ENCODE measurements at regions not wholly inside any gene's neighbourhood (a gene's known extent, or its start where the extent isn't known, plus 50 kb on each side); places are given as distances from the start of the nearest gene placed in this dataset.

GRCh38 chrX:40964008-40964407 is 121.2 kb upstream of the USP9X start:
- no peak overlapping the region for H4K8ac ChIP-seq (replicated peaks; ENCODE audit: insufficient read length, low read depth, low read length)
- Mint-ChIP-seq H3K27ac (peak overlapping the region in 1 of 3 experiments; percentile 53; a peak in 1 of 7 replicates), H3K4me3 (no peak overlapping the region), H3K9me3 (peaks cover 61 to 63% of the 10 kb centered on the region in 2 experiments), H3K4me1 (peaks cover 0 to 3% of the 10 kb centered on the region in 2 experiments; a peak in 1 of 4 replicates), H3K27me3 (ENCODE audit: low read depth) (no peaks in the 10 kb centered on the region), H3K36me3 (ENCODE audit: insufficient read depth in 1 of 3, low read depth in 3 of 3) (peaks cover 2 to 27% (median 23%) of the 10 kb centered on the region in 3 experiments)
- DNase-seq: no peak
- no peak overlapping the region for H3K4ac ChIP-seq (ENCODE audit: low read depth, low read length)
- H3K9me3 ChIP-seq (ENCODE audit: control insufficient read depth, low read depth, low read length): no peaks in the 10 kb centered on the region
- H3K9ac ChIP-seq (ENCODE audit: extremely low read depth, insufficient read length, low read length): no peak overlapping the region
- no peak overlapping the region for H2BK20ac ChIP-seq (ENCODE audit: low read depth, low read length, poor library complexity, severe bottlenecking)
- peak overlapping the region; percentile 72 for H2AK5ac ChIP-seq (ENCODE audit: insufficient read length, low read length)
- H2BK120ac ChIP-seq (ENCODE audit: low read depth, low read length, poor library complexity, severe bottlenecking): no peak overlapping the region
- no peak overlapping the region for H3K18ac ChIP-seq (ENCODE audit: insufficient read length, low read depth, low read length)
- H3K56ac ChIP-seq (ENCODE audit: insufficient read length, low read depth, low read length): no peak overlapping the region
- no peaks in the 10 kb centered on the region for H3K27me3 ChIP-seq (ENCODE audit: insufficient read depth, low read length)
- H3K4me2 ChIP-seq (ENCODE audit: insufficient read depth, insufficient read length, low read length): no peak overlapping the region
- H2BK12ac ChIP-seq (ENCODE audit: insufficient read length, low read depth, low read length): no peak overlapping the region
- no peak overlapping the region for H2BK15ac ChIP-seq (ENCODE audit: low read depth, low read length)
- TF ChIP-seq CTCF (conservative IDR thresholded peaks at IDR 0.05): no peak
- WGBS (ENCODE audit: extremely low coverage, insufficient read length, low lambda C conversion rate): no CpG with 5 or more reads among the region's 1 CpG
- no peak overlapping the region for H3K23ac ChIP-seq (ENCODE audit: insufficient read length, low read depth, low read length)
- no peaks in the 10 kb centered on the region for H3K79me2 ChIP-seq (ENCODE audit: insufficient read depth, low read length)
- H4K5ac ChIP-seq (ENCODE audit: insufficient read length, low read depth, low read length): no peak overlapping the region
- no peak overlapping the region for H3K27ac ChIP-seq (ENCODE audit: insufficient read length, low read depth, low read length)
- no peak overlapping the region for H3K14ac ChIP-seq (ENCODE audit: insufficient read depth, low read length)
- H3K79me1 ChIP-seq (ENCODE audit: insufficient read depth, low read depth, low read length, poor library complexity, severe bottlenecking): no peaks in the 10 kb centered on the region
- no peaks in the 10 kb centered on the region for H4K20me1 ChIP-seq (ENCODE audit: control insufficient read depth, insufficient read depth, insufficient read length)
- no peaks in the 10 kb centered on the region; the same call in 1 of the 2 replicates for H3K4me1 ChIP-seq (ENCODE audit: insufficient read depth, low read length)
- no peaks in the 10 kb centered on the region for H3K23me2 ChIP-seq (ENCODE audit: insufficient read length, low read depth, low read length, poor library complexity, severe bottlenecking)
- no peak overlapping the region for H4K91ac ChIP-seq (ENCODE audit: insufficient read length, low read depth, low read length)
- H3T11ph ChIP-seq (ENCODE audit: low read length): no peak overlapping the region
- no peak overlapping the region for H2AFZ ChIP-seq (ENCODE audit: low read length)
- H2BK5ac ChIP-seq (ENCODE audit: insufficient read length, low read length): no peak overlapping the region
